ENCODE measurements at regions not wholly inside any gene's neighbourhood (a gene's known extent, or its start where the extent isn't known, plus 50 kb on each side); places are given as distances from the start of the nearest gene placed in this dataset.

DNA sequence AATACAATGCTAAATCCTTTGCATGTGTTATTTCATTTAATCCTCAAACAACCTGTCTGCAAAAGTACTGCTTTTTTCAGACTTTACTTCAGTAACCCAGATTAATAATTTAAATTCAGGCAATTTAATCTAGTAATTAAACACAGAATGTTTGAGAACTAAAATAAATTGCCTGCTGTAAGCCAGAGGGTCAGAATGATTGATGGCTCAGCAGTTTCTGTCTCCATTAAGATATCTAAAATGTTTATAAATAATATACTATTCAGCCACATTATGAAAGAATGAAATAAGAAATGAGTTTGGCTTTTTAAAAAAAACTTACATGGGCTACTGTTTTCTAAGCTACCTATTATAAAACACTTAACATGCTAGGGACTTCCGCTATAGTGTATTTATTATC is 846.0 kb downstream of the FAM181B start:
- TF ChIP-seq, protein P1, sequence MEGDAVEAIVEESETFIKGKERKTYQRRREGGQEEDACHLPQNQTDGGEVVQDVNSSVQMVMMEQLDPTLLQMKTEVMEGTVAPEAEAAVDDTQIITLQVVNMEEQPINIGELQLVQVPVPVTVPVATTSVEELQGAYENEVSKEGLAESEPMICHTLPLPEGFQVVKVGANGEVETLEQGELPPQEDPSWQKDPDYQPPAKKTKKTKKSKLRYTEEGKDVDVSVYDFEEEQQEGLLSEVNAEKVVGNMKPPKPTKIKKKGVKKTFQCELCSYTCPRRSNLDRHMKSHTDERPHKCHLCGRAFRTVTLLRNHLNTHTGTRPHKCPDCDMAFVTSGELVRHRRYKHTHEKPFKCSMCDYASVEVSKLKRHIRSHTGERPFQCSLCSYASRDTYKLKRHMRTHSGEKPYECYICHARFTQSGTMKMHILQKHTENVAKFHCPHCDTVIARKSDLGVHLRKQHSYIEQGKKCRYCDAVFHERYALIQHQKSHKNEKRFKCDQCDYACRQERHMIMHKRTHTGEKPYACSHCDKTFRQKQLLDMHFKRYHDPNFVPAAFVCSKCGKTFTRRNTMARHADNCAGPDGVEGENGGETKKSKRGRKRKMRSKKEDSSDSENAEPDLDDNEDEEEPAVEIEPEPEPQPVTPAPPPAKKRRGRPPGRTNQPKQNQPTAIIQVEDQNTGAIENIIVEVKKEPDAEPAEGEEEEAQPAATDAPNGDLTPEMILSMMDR (IDR thresholded peaks at IDR 0.05) = no peak
- TF ChIP-seq POLR2A (IDR thresholded peaks at IDR 0.05) = no peak
